ENCODE measurements at regions not wholly inside any gene's neighbourhood (a gene's known extent, or its start where the extent isn't known, plus 50 kb on each side); places are given as distances from the start of the nearest gene placed in this dataset.
"Not testable (repeated sequence)": the region's sequence is repeated elsewhere in the genome, so short reads cannot be mapped to it uniquely, and the experiment has no call there.

DNA sequence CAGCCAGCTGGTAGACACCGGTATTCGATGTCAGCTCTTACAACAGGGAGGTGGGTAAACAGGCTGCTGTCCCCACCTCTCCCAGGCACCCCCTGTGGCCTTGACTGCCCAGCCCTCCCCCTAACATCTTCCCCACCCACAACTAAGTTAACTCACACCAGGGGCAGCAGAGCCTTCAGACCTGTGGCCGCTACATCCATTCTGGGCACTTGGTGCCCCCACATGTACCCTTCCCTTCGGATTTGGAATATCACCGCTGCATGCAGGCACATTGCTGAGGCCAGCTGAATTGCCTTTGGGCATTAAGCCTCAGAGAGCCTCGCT is 130.3 kb downstream of the MYCN start:
- no peak for DNase-seq

DNA sequence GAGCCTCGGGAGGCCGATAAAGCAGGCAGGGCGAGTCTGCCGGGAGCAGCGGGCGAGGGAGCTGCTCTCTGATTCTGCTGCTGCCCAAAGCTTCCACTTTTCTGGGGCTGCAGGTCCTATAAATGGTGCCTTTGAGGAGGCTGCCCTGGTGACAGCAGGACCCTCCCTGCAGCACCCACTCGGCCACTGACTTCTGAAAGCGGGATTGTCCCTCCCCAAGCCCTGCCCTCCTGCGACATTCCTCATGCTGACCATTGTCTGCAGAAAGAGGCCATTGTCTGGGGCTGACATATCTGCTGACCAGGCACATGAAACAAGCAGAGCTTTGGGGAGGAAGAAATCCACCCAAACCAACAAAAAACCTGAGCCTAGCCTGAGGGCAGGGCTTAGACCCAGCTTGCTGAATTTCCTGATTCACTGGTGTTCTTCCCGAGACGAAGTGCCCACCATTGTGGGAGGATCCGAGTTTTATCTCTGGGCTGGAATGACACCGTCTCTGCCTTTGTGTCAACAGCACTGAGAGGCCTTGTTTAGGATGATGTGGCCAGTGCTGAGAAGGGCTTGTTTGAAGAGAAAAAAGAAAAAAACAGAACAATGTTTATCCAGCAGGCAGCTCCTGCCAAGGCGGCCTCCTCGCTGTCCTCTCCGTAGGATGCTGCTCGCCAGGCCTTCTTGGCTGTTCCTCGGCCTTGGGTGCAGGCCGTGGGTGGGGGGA is 129.7 kb downstream of the MYCN start:
- DNase-seq, result no peak

DNA sequence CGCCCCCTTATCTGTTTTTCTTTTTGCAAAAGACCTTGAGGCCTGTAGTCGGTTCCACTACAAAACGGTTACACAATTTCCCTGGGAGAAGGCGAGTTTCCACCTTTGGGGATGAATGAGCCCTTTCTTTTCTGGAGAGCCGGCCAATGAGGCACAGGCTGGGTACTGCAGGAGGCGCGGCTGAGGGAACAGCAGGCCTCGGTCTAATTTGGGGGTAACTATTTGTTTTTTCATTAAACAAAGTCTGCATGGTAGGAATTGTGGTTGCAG is 129.2 kb downstream of the MYCN start:
- DNase-seq, result no peak

DNA sequence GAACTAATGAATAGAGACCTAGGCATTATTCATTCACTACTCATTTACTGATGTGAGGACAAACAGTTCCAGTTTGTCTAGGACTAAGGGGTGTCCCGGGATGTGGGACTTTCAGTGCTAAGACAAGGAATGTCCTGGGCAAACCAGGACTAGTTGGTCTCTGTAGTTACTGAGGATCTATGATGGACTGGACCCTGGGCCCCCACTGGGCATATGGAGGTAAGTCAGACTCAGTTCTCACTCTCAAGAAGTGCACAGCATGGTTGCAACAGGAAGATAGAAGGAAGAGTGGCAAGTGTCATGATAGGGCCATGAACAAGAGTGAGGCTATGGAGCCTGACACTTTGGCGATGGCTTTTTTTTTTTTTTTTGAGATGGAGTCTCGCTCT is 128.2 kb downstream of the MYCN start:
- no peak for DNase-seq

GRCh38 chr2:16067866-16068551 is 127.7 kb downstream of the MYCN start:
- DNase-seq, result no peak

GRCh38 chr2:16067444-16067843 is 127.1 kb downstream of the MYCN start:
- DNase-seq, result no peak

- DNase-seq, result no peak
Observed at GRCh38 chr2:16067037-16067406, 126.7 kb downstream of the MYCN start.

DNA sequence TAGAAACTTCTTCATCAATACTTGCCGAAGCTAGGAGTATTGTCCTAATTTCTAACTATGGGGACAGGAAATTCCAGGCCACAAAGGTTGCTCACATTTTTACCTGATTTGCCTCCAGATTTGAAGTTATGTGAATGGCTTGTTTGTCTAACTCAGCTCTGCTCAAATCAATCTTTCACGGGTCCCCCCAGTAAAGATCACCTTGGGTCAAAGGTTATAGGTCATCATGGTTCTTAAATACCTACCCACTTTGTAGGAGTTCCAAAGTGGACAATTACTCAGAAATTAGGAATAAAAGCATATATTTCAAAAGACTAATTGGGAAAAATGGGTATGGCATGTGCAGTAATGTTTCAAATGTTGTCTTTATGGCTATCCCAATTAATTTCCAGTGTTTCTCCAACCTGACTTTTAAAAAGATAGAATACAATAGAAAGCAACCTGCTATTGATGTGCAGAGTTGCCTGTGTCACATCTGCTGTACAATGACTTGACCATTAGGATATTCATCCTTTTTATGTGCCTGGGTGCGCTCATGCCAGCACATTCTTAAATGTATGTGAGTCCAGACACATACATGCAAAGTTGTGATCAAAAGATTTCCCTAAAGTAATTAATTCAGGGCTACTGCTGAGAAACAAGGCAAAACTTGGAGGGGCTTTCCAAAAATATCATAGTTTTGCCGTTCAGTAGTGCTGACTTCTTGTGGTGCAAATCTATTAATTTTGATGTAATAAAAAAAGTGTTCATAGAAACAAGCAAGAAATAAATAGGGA is 126.1 kb downstream of the MYCN start:
- no peak for DNase-seq

DNA sequence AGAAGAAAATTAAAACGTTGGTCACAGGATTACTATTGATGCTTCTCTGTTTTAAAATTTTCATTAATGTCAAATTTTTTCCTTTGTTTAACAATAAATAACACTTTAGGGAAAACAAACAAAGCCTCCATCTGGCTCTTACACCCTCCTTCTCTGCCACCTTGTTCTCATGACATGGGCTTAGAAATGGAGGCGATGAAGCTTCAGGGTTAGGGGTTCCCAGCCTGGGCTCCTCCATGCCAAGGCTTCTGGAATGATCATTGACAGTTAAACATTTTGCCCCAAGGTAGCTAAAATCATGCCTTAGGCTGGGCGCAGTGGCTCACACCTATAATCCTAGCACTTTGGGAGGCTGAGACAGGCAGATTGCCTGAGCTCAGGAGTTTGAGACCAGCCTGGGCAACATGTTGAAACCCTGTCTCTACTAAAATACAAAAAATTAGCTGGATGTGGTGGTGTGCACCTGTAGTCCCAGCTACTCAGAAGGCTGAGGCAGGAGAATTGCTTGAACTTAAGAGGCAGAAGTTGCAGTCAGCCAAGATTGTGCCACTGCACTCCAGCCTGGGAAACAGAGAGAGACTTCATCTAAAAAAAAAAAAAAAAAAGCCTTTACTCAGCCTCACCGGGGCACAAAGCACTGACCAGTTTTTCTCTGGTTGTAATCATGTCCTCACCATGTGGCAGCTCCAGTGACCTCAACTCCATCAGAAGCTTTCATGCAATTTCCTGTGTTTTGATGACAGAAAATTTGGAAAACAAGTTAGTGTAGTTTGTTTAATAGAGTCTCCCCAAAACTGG is 125.1 kb downstream of the MYCN start:
- not testable (repeated sequence) for DNase-seq

GRCh38 chr2:16064745-16065144 is 124.4 kb downstream of the MYCN start:
- DNase-seq, result no peak

GRCh38 chr2:16063955-16064633 is 123.7 kb downstream of the MYCN start:
- no peak for DNase-seq

DNA sequence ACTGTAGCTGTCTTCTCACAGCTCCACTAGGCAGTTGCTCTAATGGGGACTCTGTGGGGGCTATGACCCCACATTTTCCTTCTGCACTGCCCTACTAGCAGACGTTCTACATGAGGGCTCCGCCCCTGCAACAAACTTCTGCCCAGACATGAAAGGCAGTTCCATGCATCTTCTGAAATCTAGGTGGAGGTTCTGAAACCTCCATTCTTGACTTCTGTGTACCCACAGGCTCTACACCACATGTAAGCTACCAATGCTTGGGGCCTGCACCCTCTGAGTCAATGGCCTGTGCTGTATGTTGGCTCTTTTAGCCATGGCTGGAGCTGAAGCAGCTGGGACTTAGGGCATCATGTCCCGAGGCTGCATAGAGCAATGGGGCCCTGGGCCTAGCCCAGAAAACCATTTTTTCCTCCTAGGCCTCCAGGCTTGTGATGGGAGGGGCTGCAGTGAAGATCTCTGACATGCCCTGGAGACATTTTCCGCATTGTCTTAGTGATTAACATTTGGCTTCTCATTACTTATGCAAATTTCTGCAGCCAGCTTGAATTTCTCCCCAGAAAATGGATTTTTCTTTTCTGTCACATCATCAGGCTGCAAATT is 123.0 kb downstream of the MYCN start:
- DNase-seq, result no peak

DNA sequence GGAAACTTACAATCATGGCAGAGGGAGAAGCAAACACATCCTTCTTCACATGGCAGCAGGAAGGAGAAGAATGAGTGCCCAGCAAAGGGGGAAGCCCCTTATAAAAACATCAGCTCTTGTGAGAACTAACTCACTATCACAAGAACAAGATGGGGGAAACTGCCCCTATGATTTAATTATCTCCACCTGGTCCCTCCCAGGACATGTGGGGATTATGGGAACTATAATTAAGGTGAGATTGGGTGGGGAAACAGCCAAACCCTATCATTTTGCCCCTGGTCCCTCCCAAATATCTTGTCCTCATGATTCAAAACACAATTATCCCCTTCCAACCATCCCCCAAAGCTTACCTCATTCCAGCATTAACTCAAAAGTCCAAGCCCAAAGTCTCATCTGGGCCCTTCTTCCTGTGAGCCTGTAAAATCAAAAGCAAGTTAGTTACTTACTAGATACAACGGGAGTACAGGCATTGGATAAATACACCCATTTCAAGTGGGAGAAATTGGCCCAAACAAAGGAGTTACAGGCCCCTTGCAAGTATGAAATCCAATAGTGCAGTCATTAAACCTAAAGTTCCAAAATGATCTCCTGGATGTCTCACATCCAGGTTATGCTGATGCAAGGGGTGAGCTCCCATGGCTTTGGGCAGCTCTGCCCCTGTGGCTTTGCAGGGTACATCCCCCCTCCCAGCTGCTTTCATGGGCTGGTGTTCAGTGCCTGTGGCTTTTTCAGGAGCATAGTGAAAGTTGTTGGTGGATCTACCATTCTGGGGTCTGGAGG is 122.3 kb downstream of the MYCN start:
- no peak for DNase-seq

DNA sequence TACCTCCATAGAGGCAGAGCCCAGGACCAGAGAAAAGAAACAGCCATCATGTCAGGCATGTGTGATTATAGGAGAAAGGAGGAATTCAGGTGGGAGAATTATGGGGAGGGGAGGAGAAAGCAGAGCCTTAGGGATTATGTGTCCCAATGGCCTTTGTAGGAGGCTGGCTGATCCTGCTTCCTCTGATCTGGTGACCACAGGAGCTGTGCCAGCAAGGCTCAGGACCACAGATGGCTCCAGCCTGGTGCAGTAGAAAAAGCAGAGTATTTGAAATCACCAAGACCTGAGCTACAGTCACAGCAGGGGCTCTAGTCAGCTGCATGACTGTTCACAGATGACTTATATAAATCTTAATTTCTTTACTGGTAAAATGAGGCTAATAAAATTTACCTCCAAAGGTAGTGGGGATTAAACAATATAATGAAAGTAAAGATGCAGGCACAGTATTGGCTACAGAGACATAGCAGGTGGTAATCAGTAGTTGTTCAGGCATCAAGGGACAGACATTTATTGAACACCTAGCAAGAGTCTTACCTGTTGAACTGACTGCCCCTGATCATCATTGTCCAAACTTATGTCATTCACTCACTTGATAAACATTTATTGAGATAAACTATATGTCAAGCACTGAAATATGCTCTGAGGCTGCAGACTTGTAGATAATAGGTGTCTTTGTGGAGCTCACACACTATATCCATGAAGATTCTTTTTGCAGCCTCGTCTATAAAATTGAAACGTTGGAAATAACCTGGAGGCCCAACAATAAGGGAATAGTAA is 121.3 kb downstream of the MYCN start:
- DNase-seq, result no peak

- DNase-seq, result no peak
Observed at GRCh38 chr2:16060936-16061338, 120.6 kb downstream of the MYCN start.

DNA sequence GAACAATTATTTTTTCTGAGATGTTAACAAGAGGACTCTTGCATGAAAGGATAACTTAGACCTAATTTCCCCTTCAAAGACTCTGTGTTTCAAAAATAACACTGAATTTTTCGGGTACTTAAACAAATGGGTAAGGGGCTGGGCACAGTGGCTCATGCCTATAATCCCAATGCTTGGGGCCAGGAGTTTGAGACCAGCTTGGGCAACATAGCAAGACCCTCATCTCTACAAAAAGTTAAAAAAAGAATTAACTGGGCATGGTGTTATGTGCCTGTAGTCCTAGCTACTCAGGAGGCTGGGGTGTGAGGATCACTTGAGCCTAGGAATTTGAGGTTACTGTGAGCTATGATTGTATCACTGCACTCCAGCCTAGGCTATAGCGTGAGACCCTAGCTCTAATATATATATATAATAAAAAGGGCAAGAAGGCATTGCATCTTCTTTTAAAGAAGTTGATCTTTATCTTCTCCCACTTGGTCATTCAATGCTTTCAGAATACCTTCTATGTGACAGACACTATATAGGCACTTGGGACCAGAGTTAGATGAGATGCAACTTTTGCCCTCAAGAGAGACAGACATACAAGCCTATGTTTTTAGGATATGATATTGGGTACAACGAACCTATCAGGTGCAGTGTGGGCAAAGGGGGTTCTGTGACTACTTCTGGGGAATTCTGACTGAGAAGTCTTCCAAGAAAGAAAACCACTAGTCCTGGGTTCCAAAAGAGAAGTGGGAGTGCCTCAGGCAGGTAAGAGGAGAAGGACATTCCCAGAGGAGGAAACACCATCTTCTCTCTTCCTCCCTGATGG is 120.0 kb downstream of the MYCN start:
- no peak for DNase-seq

DNA sequence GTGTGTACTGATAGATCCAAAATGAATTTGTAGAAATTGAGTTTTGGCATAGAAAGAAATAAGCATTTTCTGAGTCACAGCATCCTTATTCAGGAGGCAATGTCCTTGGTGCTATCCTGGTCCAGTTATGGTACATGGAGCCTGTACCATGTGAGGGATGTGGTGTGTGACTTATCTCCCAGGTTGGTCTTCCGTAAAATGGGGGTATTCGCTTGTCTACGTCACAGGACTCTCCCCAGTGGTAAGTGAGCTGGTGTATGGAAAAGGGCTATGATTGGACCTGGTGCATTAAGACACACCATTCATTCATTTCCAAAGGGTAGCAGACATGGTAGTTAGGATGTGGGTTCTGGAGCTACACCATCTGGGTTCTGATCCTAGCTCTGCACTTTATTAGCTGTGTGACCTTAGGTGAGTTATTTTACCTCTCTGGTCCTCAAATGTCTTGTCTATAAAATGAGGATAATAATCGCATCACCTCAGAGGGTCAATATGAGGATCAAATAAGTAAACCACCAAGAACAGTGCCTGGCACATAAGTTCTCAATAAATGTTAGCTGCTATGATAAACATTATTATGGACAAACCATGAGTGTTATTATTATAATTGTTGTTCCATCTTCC is 119.2 kb downstream of the MYCN start:
- DNase-seq, result no peak

- DNase-seq, result no peak
Observed at GRCh38 chr2:16058747-16059358, 118.5 kb downstream of the MYCN start.

- no peak for DNase-seq
Observed at GRCh38 chr2:16058256-16058655, 117.9 kb downstream of the MYCN start.

Measured in NCI-H2171 (cell line).